22Rv1 (cell line): ENCODE measurements at regions not wholly inside any gene's neighbourhood (a gene's known extent, or its start where the extent isn't known, plus 50 kb on each side); places are given as distances from the start of the nearest gene placed in this dataset.

ENCODE experiments used
- CTCF ChIP-seq: fragments of 450-650 bp; IDR thresholded peaks from 2 replicates; pipeline ENCODE4 v1.5.1; 2017; ENCODE audit warnings: mild to moderate bottlenecking
- ZFX ChIP-seq: fragments of 450-650 bp; IDR thresholded peaks from 2 replicates; pipeline ENCODE4 v1.6.1; 2017; ENCODE audit warnings: antibody characterized with exemption, borderline replicate concordance

DNA sequence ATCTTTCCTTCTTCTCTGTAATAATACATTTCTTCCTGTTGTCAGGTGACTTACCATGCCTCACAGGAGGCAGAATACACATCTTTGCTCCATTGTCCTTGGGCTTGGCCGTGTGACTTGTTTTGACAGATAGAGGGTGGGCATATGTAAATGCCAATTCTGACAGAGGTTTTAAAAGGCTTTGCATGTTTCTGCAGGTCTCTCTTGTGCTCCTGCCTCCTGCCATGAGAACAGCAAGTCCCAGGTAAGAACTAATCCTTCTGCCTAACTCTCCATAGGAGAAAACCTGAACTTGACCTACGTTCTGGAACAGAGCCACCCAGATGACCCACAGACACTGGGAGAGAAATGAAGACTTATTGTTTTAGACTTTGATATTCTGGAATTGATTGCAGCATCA, 88.7 kb upstream of the TNFSF11 start:
- TF ChIP-seq CTCF, result no peak
- no peak for TF ChIP-seq ZFX
